Heart right ventricle (tissue), 16 donors: ENCODE measurements at regions not wholly inside any gene's neighbourhood (a gene's known extent, or its start where the extent isn't known, plus 50 kb on each side); places are given as distances from the start of the nearest gene placed in this dataset.

ENCODE experiments used
- ATAC-seq, 8 donors: fragments of 200-7000 bp; cut with Tn5 transposase; one replicate each; pipeline ENCODE4 v1.9.1; 2020; ENCODE audit warnings: mild to moderate bottlenecking in 8 of 8, moderate library complexity in 8 of 8, moderate number of reproducible peaks in 1 of 8
- DNase-seq, 2 donors: peaks; one replicate each; pipeline ENCODE4 v3.0.0-alpha.2; 2020
- H3K27ac ChIP-seq, 10 donors: fragments of 200-600 bp; sonication (generic) in 2 of 10; one replicate each; pipeline versions ENCODE4 v1.5.0 to v1.8.0; 2020 to 2022; ENCODE audit warnings: mild to moderate bottlenecking in 3 of 10
- H3K27me3 ChIP-seq, 7 donors: fragments of 200-600 bp; one replicate each; pipeline ENCODE4 v1.8.0; 2021 to 2022; ENCODE audit warnings: mild to moderate bottlenecking in 2 of 7
- H3K36me3 ChIP-seq, 9 donors: fragments of 200-600 bp; sonication (generic) in 1 of 9; one replicate each; pipeline versions ENCODE4 v1.5.0 to v1.8.0; 2020 to 2022; ENCODE audit warnings: mild to moderate bottlenecking in 2 of 9
- H3K4me1 ChIP-seq, 9 donors: fragments of 200-600 bp; sonication (generic) in 1 of 9; one replicate each; pipeline versions ENCODE4 v1.5.0 to v1.8.0; 2020 to 2022; ENCODE audit warnings: mild to moderate bottlenecking in 4 of 9
- H3K4me3 ChIP-seq, 10 donors: fragments of 200-600 bp; sonication (generic) in 2 of 10; one replicate each; pipeline versions ENCODE4 v1.5.0 to v1.8.0; 2020 to 2022; ENCODE audit warnings: mild to moderate bottlenecking in 7 of 10, moderate library complexity in 2 of 10
- H3K9me3 ChIP-seq, 11 donors: fragments of 200-600 bp in 10 of 11; sonication (generic) in 2 of 11; one replicate each; pipeline versions ENCODE4 v1.5.0 to v1.8.0; 2013 to 2022; ENCODE audit warnings: mild to moderate bottlenecking in 2 of 11, control low read depth in 1 of 11, moderate library complexity in 1 of 11
- WGBS, 2 donors: extraction: QIAGEN DNeasy Blood & Tissue Kit; methylation state at CpG; one replicate each; pipeline ENCODE4 v1.1.7; 2013; ENCODE audit warnings: inconsistent platforms in 1 of 2; 5-methylcytosine and 5-hydroxymethylcytosine counted together
- intact Hi-C, 10 donors: fragments of 100-400 bp; cut with DNase I; formaldehyde crosslinking; loops; one replicate each; pipeline versions ENCODE4 v1.11.1 to v1.14.2; 2022
- TF ChIP-seq, protein P1 (sequence below), 9 donors: fragments of 200-600 bp; sonication (generic) in 2 of 9; IDR thresholded peaks; one replicate each; pipeline versions ENCODE4 v1.5.0 to v1.8.0; 2021 to 2022; ENCODE audit warnings: antibody characterized with exemption in 9 of 9, mild to moderate bottlenecking in 5 of 9, moderate library complexity in 1 of 9
- donor health status: Arrhythmogenic right ventricular cardiomyopathy.
- donor health status: ischemic (EF 13 %, LVEDD 7.1; RV severe dilation, severe dysfunction).
- donor health status: healthy with polysubstance abuse.
- donor health status: DM: no; HTN: yes; CAD: no.
- donor health status: DM: no; HTN: no; CAD: no.
- donor health status: ischemic (EF 25% LVEDD 6.9; RV normal size, moderate dysfunction).
- donor health status: ischemic (EF 25% LVEDD 5.7; RV mildly dilated, moderate dysfunction).
- donor health status: healthy.
- donor health status: DM: yes; HTN: yes; CAD: no.
- donor health status: Ischemic cardiomyopathy.
- donor health status: ischemic (EF 35%, LVEDD 5.7; RV mildly dilated, moderate dysfunction).
- donor health status: nonischemic (EF 11% LVEDD 7.7; RV severe dilation, severe dysfunction).
- donor health status: DM: yes; HTN: yes; CAD: no.
- donor health status: PGD.
- donor health status: ischemic (EF 29% LVEDD 5.4; RV normal size, mild dysfunction).
- donor health status: nonischemic (EF 23%, LVEDD 6.1; RV moderate dilation, normal function).

DNA sequence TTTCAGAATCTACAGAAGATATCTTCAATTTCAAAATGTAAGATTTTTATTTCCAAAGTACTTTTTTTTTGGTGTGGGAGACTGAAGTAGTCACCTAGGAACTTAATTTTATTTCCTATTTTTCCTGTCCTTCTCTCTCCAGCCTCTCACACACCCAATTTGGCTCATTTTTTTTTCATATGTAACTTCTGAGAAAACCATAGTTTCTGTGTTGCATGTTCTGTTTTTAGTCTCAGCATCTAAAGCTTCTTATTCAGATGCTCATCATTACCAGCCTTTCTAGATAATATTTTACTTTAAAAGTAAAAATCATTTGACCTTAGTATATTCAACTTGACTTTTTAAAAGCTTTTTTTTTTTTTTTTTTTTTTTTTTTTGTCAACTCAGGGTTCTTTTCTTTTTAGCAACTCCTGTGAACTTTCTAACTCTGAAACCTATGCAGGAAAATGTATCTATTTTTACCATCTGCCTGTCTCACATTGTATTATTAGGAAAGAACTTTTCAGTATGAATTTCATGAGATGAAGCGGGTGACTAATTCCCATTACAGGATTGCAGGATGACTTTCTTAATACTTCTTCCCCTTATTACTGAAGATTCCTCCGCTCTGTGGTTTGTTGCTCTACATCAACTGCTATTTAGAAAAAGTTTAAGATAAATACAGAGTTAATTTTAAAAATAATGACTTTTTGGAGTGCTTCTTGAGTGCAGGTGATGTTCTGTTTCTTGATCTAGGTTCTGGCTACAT, 73.6 kb upstream of the LSM8 start:
- no peak overlapping the region for H3K27ac ChIP-seq
- H3K4me1 ChIP-seq: no peaks in the 10 kb centered on the region
- TF ChIP-seq, protein P1, sequence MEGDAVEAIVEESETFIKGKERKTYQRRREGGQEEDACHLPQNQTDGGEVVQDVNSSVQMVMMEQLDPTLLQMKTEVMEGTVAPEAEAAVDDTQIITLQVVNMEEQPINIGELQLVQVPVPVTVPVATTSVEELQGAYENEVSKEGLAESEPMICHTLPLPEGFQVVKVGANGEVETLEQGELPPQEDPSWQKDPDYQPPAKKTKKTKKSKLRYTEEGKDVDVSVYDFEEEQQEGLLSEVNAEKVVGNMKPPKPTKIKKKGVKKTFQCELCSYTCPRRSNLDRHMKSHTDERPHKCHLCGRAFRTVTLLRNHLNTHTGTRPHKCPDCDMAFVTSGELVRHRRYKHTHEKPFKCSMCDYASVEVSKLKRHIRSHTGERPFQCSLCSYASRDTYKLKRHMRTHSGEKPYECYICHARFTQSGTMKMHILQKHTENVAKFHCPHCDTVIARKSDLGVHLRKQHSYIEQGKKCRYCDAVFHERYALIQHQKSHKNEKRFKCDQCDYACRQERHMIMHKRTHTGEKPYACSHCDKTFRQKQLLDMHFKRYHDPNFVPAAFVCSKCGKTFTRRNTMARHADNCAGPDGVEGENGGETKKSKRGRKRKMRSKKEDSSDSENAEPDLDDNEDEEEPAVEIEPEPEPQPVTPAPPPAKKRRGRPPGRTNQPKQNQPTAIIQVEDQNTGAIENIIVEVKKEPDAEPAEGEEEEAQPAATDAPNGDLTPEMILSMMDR (IDR thresholded peaks at IDR 0.05): no peak
- H3K27me3 ChIP-seq: no peaks in the 10 kb centered on the region
- H3K4me3 ChIP-seq: no peak overlapping the region
- ATAC-seq: no peak
- intact Hi-C loops: loop anchor here in 1 of 10 donors (10.0 kb wide), 1 partner anchor 366 kb away; no protein-coding TSS in a partner anchor
- peaks cover 0 to 11% (median 0%) of the 10 kb centered on the region in 11 donors for H3K9me3 ChIP-seq
- no peak for DNase-seq
- 89 to 96% methylated on average over 2 of the region's 2 CpGs for WGBS, 2 donors
- H3K36me3 ChIP-seq: no peaks in the 10 kb centered on the region

DNA sequence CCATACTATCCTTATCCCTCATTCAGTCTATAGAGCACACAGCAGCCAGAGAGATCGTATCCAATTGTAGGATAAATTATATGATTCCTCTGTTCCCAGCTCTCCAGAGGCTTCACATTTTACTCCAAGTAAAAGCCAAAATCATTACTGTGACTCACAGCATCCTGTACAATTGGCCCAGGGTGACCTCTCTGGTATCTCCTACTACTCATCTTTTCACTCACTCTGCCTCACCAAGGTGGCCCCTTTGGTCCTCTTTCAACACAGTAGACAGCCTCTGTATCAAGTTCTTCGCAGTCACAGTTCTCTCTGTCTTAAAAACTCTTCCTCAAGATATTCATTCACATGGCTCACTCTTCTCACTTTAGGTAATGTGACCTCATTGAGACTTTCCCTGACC, 72.6 kb upstream of the LSM8 start:
- no peaks in the 10 kb centered on the region for H3K27me3 ChIP-seq
- no peaks in the 10 kb centered on the region for H3K4me1 ChIP-seq
- intact Hi-C loops: loop anchor here in 1 of 10 donors (10.0 kb wide), 1 partner anchor 367 kb away; no protein-coding TSS in a partner anchor
- no peaks in the 10 kb centered on the region for H3K36me3 ChIP-seq
- H3K27ac ChIP-seq: no peak overlapping the region
- ATAC-seq (no peak), DNase-seq (no peak)
- peaks cover 0 to 11% (median 0%) of the 10 kb centered on the region in 11 donors for H3K9me3 ChIP-seq
- 74 to 89% methylated on average over 2 of the region's 2 CpGs for WGBS, 2 donors
- TF ChIP-seq, protein P1 (IDR thresholded peaks at IDR 0.05): no peak
- H3K4me3 ChIP-seq: no peak overlapping the region

DNA sequence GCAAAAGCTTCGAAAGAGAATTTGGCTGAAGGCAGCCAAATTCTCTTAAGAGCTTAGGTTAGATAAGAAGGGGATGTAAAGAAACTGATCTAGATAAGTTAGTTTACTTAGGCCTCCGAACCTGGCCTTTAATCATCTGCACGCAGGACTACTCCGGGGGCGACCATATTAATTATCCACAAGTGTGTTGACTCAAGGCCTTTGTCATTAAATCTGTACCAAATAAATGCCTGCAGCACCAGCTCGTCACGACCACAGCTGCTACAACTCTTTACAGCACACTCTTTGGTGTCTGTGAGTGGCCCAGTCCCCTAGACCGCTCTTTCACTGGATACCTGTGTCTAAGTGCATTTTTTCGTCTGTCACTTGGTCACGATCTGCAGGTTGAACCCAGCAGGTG, 69.8 kb upstream of the LSM8 start:
- no peak overlapping the region for H3K27ac ChIP-seq
- intact Hi-C loops: loop anchor here in 1 of 10 donors (10.0 kb wide), 1 partner anchor 369 kb away; no protein-coding TSS in a partner anchor
- H3K4me1 ChIP-seq: no peaks in the 10 kb centered on the region
- 87 to 88% methylated on average over 10 of the region's 10 CpGs for WGBS, 2 donors
- DNase-seq: no peak
- no peaks in the 10 kb centered on the region for H3K27me3 ChIP-seq
- TF ChIP-seq, protein P1 (IDR thresholded peaks at IDR 0.05): no peak
- H3K36me3 ChIP-seq: no peaks in the 10 kb centered on the region
- H3K4me3 ChIP-seq: no peak overlapping the region
- peaks cover 0 to 23% (median 0%) of the 10 kb centered on the region in 11 donors for H3K9me3 ChIP-seq
- no peak for ATAC-seq

DNA sequence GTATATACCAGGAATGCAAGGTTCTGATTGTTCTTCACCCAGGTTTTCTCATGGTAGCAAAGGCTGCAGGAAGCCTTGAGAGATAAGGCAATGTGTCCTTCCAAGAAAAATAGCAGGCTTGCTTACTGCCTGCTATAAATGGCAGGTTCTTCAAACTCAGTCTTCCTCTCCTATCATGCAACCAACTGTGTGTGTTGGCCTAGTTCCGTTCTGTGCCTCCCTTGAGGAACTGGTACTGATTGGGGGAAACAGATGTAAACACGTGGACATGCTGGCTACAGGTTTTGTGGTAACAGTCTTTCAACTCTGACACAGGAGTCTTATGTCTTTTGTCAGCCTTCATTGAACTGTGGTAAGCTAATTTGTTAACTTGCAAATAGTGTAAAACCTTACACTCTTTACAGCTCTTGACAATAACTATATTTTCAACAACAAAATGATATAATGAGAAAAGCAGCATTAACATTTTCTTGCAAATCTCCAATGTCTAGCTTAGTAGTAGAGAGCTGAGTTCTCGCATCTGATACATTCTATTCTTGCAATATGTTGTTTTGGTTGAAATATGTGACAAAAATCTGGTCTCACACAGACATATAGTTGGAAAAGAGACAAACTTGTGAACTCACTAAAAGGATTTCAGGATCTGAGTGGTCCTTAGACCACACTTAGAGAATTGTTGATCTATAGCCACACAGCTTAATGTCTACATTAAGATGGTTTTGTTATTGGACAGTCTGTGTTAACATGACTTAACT, 54.7 kb upstream of the LSM8 start:
- intact Hi-C loops: no loop called here
- no peak overlapping the region for H3K27ac ChIP-seq
- H3K4me3 ChIP-seq: no peak overlapping the region
- H3K4me1 ChIP-seq: peaks cover 0 to 5% (median 0%) of the 10 kb centered on the region in 9 donors
- H3K36me3 ChIP-seq: no peaks in the 10 kb centered on the region
- TF ChIP-seq, protein P1 (IDR thresholded peaks at IDR 0.05): no peak
- WGBS, 2 donors: 48 to 57% methylated on average over 3 of the region's 3 CpGs
- H3K9me3 ChIP-seq: peaks cover 0 to 24% (median 0%) of the 10 kb centered on the region in 11 donors
- no peak for DNase-seq
- no peaks in the 10 kb centered on the region for H3K27me3 ChIP-seq
- ATAC-seq: no peak
